Right lobe of liver (tissue), 6 donors: ENCODE measurements at regions not wholly inside any gene's neighbourhood (a gene's known extent, or its start where the extent isn't known, plus 50 kb on each side); places are given as distances from the start of the nearest gene placed in this dataset.

Source experiments
- ATAC-seq, 4 donors: fragments of 200-7000 bp; cut with Tn5 transposase; one replicate each; pipeline ENCODE4 v1.9.1; 2020; ENCODE audit warnings: mild to moderate bottlenecking in 4 of 4, moderate library complexity in 4 of 4
- DNase-seq, 3 donors: peaks; one replicate each; pipeline ENCODE4 v3.0.0-alpha.2; 2020
- H3K27ac ChIP-seq, 3 donors: fragments of 200-600 bp; one replicate each; pipeline ENCODE4 v1.8.0; 2022
- H3K27me3 ChIP-seq, 2 donors: fragments of 200-600 bp; one replicate each; pipeline ENCODE4 v1.8.0; 2022
- H3K36me3 ChIP-seq, 4 donors: fragments of 200-600 bp; sonication (generic) in 1 of 4; one replicate each; pipeline versions ENCODE4 v1.5.1 to v1.8.0; 2017 to 2022; ENCODE audit warnings: control low read depth in 1 of 4
- H3K4me1 ChIP-seq, 4 donors: fragments of 200-600 bp; sonication (generic) in 1 of 4; one replicate each; pipeline versions ENCODE4 v1.5.1 to v1.8.0; 2017 to 2022; ENCODE audit warnings: control low read depth in 1 of 4
- H3K4me3 ChIP-seq, 3 donors: fragments of 200-600 bp; one replicate each; pipeline ENCODE4 v1.8.0; 2022
- H3K9me3 ChIP-seq, 4 donors: fragments of 200-600 bp; sonication (generic) in 1 of 4; one replicate each; pipeline versions ENCODE4 v1.5.1 to v1.8.0; 2017 to 2022; ENCODE audit warnings: control low read depth in 1 of 4
- CTCF ChIP-seq, 4 donors: fragments of 200-600 bp in 3 of 4; fragments of 450-650 bp in 1 of 4; IDR thresholded peaks; one replicate each; pipeline versions ENCODE4 v1.5.1 to v1.8.0; 2016 to 2022; ENCODE audit warnings: antibody characterized with exemption in 4 of 4, mild to moderate bottlenecking in 2 of 4
- POLR2A ChIP-seq: fragments of 450-650 bp; IDR thresholded peaks from one replicate; pipeline ENCODE4 v1.6.1; 2017; ENCODE audit warnings: antibody characterized with exemption, mild to moderate bottlenecking
- WGBS: methylation state at CpG from one replicate; pipeline ENCODE4 v1.1.6; 2018; ENCODE audit warnings: low coverage, low lambda C conversion rate; ENCODE audit not compliant: insufficient coverage; ENCODE audit errors: missing lambda C conversion rate; 5-methylcytosine and 5-hydroxymethylcytosine counted together
- intact Hi-C, 2 donors: fragments of 100-400 bp; cut with DNase I; formaldehyde crosslinking; loops; one replicate each; pipeline versions ENCODE4 v1.11.2 to v1.14.1; 2022
- donor health status: DM: no; HTN: yes; CAD: no.
- donor health status: DM: no; HTN: no; CAD: no.
- donor health status: DM: no; HTN: no; CAD: no.
- donor health status: DM: no; HTN: yes; CAD: no.
- donor health status: DM: no; HTN: yes; CAD: no.

- Histone ChIP-seq H3K9me3 (no peaks in the 10 kb centered on the region), H3K4me1 (peaks cover 0 to 7% (median 3%) of the 10 kb centered on the region in 4 donors), H3K36me3 (no peaks in the 10 kb centered on the region), H3K27ac (no peak overlapping the region), H3K27me3 (no peaks in the 10 kb centered on the region), H3K4me3 (no peak overlapping the region)
- no peak for TF ChIP-seq POLR2A
- TF ChIP-seq CTCF (IDR thresholded peaks at IDR 0.05) = no peak
- DNase-seq (no peak), ATAC-seq (no peak)
- WGBS = 44% methylated on average over 3 of the region's 3 CpGs
- intact Hi-C loops = no loop called here
Measured at GRCh38 chr14:96746101-96746500, 51.1 kb upstream of the VRK1 start.

- H3K27me3 ChIP-seq = no peaks in the 10 kb centered on the region
- no peaks in the 10 kb centered on the region for H3K9me3 ChIP-seq
- no peak overlapping the region for H3K4me3 ChIP-seq
- H3K4me1 ChIP-seq = no peaks in the 10 kb centered on the region
- H3K36me3 ChIP-seq = no peaks in the 10 kb centered on the region
- ATAC-seq (no peak), DNase-seq (no peak)
- no peak overlapping the region for H3K27ac ChIP-seq
- WGBS = 72% methylated on average over 10 of the region's 13 CpGs
- TF ChIP-seq POLR2A (no peak), CTCF (IDR thresholded peaks at IDR 0.05) (no peak)
- intact Hi-C loops = no loop called here
Measured at GRCh38 chr14:96747006-96747405, 50.2 kb upstream of the VRK1 start.
